Hematopoietic multipotent progenitor cell treated with erythropoietin and hydrocortisone succinate and interleukin-3 and kit ligand, for 4 days (in vitro differentiated cells): ENCODE measurements at regions not wholly inside any gene's neighbourhood (a gene's known extent, or its start where the extent isn't known, plus 50 kb on each side); places are given as distances from the start of the nearest gene placed in this dataset.

Experiments
- DNase-seq: peaks from one replicate; pipeline ENCODE4 v3.0.0-alpha.2; 2015

DNA sequence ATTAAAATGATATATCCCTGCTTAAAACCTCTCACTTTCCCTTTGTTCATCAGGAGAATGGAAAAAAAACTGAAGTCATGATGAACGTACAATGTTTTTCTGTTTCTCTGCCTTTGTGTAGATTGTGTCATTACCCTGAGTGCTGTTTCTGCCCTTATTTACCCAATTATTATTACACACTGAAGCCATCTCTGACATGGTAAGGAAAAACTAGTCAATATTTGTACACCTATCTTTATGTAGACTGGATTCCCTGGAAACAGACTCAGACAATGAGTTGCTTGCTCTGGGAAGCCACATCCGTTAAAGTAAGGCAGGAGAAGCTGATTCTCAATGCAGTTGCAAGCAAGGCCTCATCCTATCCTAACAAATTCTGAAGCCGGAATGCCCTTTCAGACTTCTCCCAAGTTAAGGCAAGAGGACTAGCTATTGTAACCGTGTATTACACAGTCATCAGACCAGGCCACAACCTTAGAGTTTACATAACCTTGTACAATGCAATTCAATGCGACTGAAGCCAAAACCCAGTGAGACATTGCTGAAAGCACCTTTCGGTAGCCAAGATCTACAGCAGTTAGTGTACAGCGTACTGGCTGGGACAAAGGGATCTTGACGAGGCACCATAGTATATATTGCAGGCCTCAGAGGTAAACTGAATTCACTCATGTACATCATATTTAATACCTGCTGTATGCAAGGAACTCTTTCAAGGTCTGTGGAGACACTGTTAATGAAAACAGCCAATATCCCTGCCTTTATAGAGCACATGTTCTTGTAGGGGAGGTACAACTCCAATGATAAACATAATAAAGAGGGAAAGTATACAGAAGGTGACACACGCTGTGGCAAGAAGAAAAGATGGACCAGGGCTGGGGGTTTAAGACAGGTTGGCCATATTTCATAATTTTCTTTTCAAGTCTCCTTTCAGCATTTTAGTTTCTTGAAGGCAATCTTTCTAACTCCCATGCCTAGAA, 1040.8 kb upstream of the SEMA6D start:
- no peak for DNase-seq

DNA sequence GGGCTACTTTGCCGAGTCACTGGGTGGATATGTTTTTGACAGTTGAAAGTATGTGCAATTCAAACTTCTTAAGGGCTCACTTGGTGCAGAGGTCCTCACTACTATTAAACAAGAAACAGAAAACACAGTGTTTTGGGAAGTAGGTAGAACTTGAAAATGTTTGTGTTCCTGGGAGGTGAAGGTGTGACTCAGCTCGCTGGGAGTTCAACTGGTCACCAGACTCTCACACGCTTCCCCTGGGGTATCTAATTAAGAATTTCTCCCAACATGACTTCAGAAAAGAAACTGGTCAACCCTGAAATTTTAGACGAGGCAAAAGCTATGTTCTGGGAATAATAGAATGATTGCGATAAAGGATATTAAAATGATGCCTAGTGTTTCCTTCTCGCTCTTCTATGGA, 1039.8 kb upstream of the SEMA6D start:
- DNase-seq = no peak

DNA sequence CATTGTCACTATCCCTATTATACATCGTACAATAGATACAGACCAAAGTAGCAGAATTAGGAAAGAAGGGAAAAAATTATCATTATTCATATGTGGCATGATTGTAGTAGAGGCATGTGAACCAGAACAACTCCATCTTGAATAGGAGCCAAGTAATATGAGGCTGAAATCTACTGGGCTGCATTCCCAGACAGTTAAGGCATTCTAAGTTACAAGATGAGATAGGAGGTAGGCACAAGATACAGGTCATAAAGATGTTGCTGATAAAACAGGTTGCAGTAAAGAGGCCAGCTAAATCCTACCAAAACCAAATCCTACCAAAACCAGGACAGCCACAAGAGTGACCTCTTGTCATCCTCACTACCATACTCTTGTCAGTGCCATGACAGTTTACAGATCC, 1035.4 kb upstream of the SEMA6D start:
- no peak for DNase-seq

DNA sequence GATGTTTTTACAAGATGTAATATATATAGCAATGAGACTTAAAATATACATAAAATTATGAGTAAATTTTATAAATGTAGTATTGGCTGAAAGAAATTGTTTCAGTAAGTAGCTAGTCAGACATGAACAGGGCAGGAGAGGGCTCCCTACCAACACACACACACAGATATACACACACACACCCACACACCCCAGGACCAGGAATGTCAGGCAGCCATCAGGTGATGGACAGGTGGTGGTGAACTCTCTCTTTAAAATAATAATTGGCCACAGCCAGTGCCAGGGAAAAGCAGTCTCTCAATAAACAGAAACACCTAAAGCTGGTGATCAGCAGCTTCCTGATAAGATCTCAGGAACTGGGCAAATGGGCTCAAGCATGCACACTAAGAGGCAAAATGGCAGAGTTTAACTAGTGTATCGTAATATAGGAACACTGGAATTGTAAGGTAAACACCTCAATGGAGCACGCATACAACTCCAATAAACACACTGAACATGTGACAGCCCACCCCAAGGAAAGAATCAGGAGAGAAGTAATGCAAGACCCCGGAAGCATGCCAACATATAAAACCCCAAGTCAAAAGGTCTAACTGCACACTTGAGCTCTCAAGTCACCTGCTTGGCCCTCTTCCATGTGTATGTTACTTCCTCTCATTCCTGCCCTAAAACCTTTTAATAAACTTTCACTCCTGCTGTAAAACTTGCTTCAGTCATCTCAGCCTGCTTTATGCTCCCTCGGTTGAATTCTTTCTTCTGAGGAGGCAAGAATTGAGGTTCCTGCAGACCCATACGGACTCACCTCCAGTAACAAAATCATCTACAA, 1034.1 kb upstream of the SEMA6D start:
- no peak for DNase-seq

DNA sequence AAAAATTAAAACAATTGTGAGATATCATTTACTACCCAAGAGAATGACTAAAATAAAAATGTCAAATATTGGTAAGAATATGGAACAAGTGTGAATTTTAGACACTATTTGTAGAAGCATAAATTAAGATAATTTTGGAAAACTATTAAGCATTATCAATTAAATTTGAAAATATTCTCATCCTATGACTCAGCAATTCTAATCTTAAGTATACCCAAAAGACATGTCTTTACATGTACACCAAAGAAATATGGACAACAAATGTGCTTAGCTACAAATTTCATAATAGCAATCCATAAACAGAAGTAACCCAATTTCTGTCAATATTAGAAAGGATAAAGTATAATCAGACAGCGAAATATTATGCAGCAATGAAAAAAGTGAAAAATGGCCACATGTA, 1032.2 kb upstream of the SEMA6D start:
- DNase-seq = no peak

DNA sequence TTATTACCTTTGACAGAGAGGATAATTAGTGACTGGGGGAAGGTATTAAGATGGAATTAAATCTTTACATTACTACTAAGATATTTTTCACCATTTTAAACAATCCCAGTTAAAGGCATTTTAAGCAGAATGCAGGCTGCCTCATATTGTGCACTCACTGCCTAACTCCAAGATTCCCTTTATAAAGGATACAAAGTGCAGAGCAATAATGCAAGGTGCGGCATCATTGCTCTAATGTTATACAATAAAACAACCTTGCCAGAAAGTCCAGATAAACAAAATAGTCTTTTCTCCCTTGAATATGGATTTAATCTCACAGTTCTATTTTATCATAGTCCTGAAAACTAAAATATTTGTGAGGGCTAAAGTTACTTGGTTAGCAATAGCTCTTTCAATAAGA, 1031.6 kb upstream of the SEMA6D start:
- DNase-seq = no peak

DNA sequence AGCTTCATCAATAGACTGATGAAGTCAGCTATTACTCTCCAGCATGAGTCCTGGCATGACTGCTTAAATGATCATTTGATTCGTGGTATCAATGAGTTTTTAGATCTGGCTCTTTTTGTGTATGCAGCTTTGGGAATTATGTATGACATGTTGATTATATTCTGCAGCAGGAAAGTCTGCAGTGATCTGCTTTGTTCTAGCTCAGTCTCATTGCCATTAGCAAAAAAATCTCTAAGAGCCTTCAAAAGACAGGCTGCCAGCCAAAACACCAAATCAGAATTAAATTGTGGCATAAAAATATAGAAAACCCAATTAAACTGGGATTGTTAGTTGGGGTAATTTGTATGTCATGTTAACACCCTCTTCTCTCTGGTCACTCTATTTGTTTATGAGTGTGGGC, 1021.0 kb upstream of the SEMA6D start:
- DNase-seq = no peak

DNA sequence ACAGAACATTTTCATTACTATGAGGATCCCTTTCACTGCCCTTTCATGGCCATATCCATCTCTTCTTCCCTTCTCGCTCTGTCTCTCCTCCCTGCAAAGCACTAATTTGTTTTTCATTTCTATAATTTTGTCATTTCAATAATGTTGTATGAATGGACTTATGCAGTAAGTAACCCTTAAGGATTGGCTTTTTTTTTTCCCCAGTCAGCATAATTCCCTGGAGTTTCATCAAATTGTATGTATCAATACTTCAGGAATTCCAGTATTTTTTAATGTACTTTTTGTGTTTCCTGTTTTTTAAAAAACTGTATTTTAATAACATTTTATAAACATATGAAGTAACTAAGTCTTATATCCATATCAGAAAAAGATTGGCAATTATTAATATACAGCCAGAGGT, 1016.0 kb upstream of the SEMA6D start:
- DNase-seq = no peak

DNA sequence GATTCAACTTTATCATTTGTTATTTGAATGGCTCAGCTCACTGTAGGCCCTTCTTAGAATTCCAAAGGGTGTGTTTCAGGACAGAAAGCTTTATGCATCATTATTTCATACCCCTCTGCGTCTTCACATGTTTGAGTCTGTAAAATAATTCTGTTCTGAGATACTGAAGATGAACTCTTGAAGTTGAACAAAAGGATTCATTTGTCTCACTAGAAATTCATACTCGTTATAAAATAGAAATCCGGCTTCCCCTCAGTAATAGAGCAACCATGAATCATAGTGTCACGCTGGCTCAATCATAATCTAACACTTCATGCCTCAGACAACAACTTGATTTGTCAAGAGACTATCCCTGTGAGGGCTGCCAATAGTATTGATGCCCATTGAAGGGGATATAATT, 1015.4 kb upstream of the SEMA6D start:
- no peak for DNase-seq

DNA sequence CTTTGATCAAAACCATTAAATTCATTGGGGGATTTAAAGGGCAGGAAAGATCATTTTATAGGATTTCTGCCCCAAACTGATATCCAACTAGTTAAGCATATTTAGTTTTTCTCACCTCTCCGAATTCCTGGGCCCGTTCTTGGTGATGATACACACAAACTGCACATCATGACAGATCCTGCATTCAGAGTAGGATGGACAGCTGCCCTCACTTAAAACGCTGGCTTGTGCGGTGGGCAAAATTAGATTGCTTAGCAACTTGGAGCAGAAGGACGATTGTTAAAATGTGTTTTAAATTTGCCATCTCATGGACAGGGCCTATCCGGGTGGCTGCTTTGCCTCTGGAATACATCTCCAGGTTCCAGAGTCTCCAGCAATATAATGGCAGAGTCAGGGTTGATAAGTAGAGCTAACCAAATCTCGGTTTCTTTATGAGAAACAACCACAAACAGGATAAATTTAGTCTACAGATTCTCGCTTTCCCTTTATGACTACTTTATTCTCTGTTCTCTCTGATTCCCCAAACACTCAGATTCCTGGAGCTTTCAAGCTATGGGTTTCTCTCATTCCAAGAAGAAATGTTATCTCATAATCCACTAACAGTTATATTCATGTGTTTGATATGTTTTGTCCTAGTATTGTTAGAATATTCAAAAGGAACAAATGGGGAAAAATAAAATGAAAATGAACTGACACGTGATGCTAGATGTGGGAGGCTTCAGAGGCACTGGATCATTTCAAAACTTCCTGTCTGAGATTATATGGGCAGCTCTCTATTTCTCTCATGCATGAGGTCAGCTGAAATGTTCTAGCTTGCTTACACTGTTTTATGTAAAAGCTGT, 1014.1 kb upstream of the SEMA6D start:
- DNase-seq = no peak

DNA sequence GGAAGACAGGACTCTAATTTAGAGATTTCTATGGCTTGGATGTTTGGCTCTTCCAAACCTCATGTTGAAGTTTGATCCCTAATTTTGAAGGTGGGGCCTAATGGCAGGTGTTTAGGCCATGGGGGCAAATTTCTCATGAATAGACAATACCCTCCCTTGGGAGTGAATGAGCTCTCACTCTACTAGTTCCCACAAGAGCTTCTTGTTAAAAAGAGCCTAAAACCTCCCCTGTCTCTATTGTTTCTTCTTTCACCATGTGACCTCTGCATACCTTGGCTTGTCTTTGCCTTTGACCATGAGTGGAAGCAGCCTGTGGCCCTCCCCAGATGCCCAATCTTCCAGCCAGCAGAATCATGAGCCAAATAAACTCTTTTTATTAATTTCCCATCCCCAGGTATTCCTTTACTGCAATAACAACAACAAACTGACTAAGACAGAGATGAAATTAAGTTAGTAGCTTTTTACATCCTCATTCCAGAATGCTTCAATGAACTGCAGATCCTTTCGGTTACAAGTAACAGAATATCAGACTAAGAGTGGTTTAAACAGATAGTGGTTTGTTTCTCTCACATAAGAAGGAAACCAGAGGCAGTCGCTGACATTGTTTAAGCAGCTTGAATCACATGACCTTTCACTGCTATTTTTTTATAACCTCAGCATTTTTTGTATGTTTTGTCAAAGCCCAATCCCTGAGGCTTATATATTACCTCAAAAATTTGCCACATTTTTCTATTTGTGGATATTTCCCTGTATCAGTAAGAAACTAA, 1013.3 kb upstream of the SEMA6D start:
- no peak for DNase-seq

DNA sequence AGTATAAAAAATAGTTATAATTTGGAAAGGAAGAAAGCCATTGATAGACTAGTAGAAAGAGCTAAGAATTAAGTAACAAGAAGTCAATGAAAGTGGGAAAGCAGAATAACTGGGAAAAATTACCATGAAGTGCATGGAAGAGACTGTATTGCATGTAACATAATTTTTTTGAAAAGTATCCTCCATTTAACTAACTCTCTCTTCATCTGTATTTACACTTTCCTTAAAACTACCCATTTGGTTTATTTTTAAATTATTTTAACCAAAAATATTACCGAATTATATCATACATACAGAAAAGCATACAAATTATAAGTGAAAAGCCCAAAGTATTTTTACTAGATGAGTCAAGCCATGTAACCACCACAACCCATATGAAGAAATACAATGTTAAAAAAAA, 1009.9 kb upstream of the SEMA6D start:
- no peak for DNase-seq

DNA sequence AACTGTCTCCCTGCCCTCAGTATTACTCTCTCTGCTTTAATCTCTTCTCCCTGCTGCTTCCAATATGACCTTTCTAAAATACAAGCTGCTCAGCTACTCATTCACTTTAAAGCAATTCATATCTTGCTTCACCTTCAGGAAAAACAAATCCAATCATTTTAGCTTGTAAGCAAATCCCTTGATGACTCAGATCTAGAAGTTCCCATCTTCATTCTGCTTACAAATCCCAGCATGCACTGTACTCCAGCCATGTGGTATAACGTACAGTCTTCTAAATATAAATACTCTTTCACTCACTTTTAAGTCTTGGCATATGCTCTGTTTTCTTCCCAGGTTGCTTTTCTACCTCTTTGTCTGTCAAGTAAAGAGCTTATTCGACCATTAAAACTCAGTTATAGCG, 1009.1 kb upstream of the SEMA6D start:
- no peak for DNase-seq

DNA sequence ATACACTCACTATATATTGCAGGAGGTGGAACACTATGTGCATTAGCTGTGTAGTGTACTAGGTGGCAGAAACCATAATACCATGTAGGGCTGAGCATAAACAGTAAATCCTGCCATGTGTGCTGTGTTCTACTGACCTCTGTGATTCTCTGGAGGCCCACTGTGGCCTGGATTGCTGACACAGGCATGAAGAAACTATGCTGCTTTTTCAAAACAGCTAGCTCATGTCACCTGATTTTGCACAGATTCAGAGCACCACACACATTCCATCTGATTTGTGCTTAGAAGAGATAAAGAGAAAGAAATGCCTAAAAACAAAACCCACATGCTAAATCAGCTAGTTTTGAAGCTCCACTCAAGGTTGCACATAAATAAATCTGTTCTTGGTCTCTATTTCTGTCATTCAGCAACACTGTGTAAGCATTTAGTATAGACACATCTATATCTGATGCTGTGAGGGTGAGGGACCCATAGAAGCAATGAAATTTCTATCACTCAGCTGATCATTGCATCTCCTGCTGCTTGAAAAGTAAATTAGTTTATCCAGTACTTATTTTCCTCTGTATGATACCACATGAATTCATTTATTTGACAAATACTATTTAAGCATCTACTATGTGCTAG, 1007.7 kb upstream of the SEMA6D start:
- DNase-seq = no peak

DNA sequence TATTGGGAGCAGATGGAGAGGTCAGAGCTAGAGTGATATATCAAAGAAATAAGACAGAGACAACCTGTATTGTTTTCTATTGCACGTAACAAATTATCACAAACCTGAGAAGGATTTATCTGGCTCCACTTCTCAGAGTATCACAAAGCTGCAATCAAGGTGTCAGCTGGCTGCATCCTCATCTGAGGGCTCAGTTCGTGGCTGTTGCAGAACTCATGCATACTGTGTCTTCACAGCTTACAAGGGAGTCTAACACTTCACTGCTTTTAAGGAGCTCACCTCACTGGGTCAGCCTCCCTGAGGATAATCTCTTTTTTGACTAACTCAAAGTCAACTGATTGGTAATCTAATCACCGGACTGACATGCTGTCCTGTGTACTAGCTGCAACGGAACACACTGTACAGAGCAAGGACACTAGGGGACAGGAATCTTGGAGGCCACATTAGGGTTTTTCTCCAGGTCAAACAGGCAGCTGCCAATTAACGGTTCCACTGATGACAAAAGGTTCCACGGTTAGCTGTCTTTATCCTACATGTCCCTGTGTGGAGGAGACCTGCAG, 1006.8 kb upstream of the SEMA6D start:
- DNase-seq = no peak

DNA sequence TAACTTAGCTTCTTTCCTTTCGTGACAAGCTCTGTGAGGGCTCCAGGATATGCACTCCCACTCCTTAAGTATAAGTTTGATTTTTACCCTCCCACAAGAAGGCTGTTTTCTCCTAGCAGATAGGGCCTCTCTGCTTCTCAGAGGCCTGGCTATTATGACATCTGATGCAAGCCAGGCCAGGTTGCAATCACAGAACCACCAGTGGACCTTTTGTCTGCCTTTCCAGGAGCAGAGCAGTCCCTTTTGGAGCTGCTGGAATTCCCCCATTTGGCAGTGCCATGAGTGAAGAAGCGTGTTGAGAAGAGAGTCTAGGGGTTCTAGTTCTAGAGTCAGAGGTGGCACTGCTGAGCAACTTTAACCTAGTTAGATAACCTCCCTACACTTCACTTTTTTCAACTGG, 1004.3 kb upstream of the SEMA6D start:
- DNase-seq = no peak

DNA sequence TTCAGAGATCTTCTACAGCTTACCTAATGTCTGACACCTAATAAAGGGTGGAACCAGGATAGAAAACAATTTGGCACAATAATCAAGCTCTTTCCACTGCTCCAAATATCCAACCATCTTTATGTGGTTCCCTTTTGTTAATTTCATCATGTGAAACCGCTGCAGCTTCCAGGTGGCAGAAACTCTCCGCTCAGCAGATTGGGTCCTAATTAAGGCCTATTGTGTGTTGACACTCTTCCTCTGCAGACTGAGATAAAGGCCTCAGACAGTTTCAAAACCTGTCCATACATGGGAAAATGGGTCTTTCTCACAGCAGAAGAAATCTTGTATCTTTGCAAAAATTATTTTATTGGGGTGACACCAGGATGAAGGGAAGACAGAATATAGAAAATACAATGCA, 1002.4 kb upstream of the SEMA6D start:
- no peak for DNase-seq

DNA sequence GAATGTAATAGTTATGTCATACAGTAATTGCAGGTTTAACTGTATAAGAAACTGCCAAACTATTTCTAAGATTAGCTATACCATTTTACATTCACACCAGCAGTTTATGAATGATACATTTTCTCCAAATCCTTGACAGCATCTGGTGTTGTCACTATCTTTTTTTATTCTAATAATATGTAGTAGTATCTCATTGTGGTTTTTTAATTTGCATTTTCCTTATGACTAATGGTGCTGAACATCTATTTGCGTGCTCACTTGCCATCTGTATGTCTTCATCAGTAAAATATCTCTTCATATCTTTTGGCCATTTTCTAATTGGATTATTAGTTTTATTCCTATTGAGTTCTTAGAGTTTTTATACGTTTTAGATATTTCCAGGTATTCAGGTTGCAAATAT, 994.0 kb upstream of the SEMA6D start:
- no peak for DNase-seq

DNA sequence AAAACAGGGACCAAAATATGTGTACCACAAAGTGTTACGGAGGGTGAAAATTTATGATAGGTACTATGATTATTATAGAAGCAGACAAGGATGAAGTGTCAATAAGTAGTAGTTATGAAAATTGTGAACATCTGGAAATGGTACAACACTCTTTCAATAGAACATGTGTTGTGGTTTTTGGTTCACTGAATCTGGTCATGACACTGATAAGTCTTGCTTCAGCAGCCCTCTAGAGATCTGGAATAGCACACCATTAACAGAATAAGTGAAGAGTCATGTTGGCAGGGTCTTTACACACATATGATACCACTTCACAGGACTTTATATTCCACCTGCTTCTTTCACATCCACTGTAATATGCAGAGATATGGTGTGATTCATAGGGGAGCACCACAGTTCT, 985.2 kb upstream of the SEMA6D start:
- no peak for DNase-seq

DNA sequence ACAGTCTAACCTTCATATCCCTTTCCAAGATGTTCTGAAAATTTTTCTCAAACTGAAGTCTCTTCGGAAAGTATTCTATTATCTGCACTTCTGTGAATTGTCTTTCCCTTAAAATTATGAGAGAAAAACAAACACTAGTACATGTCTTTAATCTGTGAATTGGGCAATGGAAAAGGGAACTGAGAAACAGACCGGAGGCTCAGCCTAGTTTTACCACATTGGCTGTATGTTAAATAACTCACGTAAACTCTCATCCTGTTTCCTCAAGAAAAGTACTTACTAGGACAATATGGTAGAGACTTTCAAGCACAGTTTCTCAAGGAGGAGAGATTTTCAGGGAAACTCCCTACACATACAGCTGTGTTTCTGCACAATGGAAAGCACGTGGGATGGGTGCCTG, 982.2 kb upstream of the SEMA6D start:
- no peak for DNase-seq

DNA sequence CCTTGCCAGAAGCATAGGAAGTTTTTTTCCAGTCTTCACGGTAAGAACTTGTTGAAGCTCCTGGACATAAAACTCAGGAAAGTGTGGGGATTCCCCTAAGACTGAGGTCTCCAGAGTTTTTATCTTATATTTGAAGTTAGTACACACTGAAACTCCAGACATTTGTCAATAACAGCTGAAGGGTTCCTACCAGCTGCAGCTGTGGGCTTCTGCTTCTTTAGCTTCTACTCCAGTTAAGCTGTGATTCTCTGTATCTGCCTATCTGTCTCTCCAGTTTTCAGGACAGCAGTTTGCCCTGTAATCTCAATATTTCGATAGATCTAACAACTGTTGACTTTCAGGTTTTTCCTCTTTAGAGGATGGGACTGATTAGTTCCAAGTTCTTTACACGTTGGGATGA, 966.0 kb upstream of the SEMA6D start:
- DNase-seq = no peak

DNA sequence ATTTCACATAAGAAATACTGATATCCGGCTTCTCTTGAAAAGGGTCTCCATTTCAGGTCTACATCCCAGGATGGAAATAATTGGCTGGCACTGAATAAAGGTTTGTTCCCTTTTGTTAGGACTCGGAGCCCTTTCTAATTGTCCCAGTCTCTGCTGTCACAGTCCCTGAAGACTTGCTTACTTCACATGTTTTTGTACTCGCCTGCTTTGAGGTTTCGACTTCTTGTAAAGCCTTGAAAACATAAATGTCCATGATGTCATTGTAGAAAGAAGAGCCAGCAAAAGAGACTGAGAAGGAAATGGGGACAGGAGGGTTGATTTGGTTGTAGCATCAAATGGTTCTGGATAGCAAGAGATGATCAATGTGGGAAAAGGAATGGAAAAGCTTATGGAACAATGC, 963.4 kb upstream of the SEMA6D start:
- DNase-seq = no peak
